ENCODE measurements at regions not wholly inside any gene's neighbourhood (a gene's known extent, or its start where the extent isn't known, plus 50 kb on each side); places are given as distances from the start of the nearest gene placed in this dataset.

DNA sequence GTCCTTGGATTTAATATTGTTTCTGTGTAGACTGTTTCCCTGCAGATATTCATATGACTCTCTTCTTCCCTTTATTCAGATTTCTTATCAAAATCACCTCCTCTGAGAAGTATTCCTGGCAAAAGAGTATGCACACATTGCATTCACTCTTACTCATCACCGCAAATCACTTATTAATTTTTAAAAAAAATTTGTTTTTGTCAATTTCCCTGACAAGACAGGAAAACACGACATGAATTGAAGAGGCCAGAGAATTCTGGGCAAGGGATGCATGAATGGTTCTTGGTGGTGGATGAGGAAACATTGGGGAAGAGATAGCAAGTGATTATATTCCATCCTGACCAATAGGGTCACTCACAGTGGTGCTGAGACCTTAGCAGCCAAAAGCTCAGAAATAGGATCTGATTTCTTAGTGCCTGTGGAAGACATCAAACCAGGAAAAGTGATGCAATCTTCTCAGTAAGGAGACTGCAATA is 522.5 kb upstream of the AGA start:
- DNase-seq (ENCODE audit: extremely low read depth, low read depth) = no peak
- TF ChIP-seq, protein P1, sequence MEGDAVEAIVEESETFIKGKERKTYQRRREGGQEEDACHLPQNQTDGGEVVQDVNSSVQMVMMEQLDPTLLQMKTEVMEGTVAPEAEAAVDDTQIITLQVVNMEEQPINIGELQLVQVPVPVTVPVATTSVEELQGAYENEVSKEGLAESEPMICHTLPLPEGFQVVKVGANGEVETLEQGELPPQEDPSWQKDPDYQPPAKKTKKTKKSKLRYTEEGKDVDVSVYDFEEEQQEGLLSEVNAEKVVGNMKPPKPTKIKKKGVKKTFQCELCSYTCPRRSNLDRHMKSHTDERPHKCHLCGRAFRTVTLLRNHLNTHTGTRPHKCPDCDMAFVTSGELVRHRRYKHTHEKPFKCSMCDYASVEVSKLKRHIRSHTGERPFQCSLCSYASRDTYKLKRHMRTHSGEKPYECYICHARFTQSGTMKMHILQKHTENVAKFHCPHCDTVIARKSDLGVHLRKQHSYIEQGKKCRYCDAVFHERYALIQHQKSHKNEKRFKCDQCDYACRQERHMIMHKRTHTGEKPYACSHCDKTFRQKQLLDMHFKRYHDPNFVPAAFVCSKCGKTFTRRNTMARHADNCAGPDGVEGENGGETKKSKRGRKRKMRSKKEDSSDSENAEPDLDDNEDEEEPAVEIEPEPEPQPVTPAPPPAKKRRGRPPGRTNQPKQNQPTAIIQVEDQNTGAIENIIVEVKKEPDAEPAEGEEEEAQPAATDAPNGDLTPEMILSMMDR (IDR thresholded peaks at IDR 0.05; ENCODE audit: low read depth, low read length) = no peak

DNA sequence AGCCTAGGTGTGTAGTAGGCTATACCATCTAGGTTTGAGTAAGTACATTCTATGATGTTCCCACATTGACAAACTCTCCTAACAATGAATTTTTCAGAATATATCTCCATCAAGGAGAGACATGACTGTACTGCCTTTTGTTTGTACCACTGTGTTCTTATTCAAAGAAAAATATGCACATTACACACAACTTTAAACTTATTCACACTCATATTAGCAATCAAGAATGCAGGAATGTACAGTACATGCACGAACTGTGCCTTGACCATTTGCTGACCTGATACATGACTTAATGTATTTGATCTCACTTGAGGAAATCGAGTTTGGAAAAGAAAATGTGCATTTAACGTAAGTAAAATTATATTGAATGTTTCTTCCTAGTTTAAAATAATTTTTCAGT is 525.1 kb upstream of the AGA start:
- TF ChIP-seq, protein P1 (IDR thresholded peaks at IDR 0.05; ENCODE audit: low read depth, low read length) = no peak
- DNase-seq (ENCODE audit: extremely low read depth, low read depth) = no peak

GRCh38 chr4:177968817-177969442 is 526.7 kb upstream of the AGA start:
- TF ChIP-seq, protein P1 (IDR thresholded peaks at IDR 0.05; ENCODE audit: low read depth, low read length) = no peak
- no peak for DNase-seq (ENCODE audit: extremely low read depth, low read depth)

GRCh38 chr4:177974461-177974860 is 532.2 kb upstream of the AGA start:
- no peak for DNase-seq (ENCODE audit: extremely low read depth, low read depth)
- TF ChIP-seq, protein P1 (IDR thresholded peaks at IDR 0.05; ENCODE audit: low read depth, low read length) = no peak

DNA sequence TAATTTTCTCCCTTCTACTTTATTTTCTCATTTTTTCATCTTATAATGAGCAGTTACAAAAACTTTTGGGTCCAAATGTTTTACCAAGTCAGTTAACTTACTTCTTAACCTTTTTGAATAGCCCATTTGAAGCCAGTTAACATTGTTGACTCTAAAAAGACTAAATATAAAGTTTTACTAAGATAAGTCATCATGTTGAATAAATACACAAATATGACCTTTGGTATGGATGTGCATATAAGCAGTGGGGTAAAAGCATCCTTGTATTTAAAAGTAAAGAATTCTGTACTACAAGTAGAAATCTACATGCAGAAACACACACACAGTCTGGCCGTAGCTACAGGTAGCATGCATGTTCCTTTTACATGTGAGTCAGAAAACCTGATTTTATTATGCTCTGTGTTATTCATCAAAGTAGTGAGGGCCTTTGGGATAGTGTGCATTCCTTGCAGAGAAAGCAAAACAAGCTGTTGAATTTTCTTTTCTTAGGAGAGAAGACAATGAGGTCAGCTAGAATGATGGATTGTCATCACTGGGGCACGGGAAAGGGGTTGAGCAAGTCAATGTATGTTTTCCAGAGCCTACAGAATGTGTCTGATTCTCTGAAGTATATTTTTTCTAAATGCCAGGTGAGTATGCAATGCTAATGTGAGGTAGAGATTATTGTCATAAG is 533.2 kb upstream of the AGA start:
- TF ChIP-seq, protein P1 (IDR thresholded peaks at IDR 0.05; ENCODE audit: low read depth, low read length) = no peak
- no peak for DNase-seq (ENCODE audit: extremely low read depth, low read depth)

GRCh38 chr4:177986236-177986635 is 544.0 kb upstream of the AGA start:
- TF ChIP-seq, protein P1 (IDR thresholded peaks at IDR 0.05; ENCODE audit: low read depth, low read length) = no peak
- DNase-seq (ENCODE audit: extremely low read depth, low read depth) = no peak

DNA sequence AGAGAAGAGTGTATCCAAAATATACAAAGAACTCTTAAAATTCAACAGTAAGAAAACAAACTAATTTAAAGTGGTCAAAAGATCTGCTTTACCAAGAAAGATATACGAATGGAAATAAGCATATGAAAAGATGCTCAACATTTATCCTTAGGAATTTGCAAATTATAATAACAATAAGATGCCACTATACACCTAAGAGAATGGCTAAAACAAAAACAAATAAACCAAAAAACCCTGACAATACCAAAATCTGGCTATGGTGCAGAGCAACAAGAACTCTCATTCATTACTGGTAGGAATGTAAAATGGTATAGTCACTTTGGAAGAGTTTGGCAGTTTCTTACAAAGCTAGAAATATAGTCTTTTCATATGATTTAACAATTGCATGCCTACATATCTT is 545.7 kb upstream of the AGA start:
- DNase-seq (ENCODE audit: extremely low read depth, low read depth) = no peak
- TF ChIP-seq, protein P1 (IDR thresholded peaks at IDR 0.05; ENCODE audit: low read depth, low read length) = no peak
